ENCODE measurements at regions not wholly inside any gene's neighbourhood (a gene's known extent, or its start where the extent isn't known, plus 50 kb on each side); places are given as distances from the start of the nearest gene placed in this dataset.

DNA sequence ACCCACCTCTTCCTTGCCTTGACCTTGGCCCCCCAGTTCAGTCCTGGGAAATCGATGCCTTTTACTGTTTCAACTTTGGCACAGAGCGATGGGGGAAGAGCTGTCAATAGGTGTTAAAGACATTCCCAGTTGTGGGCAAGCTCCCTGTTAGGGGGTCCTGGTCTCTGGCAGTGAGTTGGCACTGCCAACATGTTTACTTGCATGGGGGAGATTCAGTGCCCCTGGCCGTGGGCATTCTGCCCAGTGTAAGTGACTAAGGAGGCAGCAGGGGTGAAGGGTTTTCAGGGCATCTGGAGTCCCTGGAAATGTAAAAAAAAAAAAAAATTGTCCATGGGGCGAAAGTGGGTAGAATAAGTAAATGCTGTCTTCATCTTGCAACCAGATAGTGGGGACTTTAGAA, 407.0 kb downstream of the PTPRU start:
- Histone ChIP-seq H3K27ac (no peak overlapping the region), H3K4me1 (no peaks in the 10 kb centered on the region), H3K9me3 (no peaks in the 10 kb centered on the region), H3K4me2 (no peak overlapping the region), H3K4me3 (no peak overlapping the region)
- CTCF ChIA-PET, result interaction anchor here (2.0 kb wide), 1 partner anchor 12 kb away, joined by 4 read pairs; no protein-coding TSS in a partner anchor
- no peak for TF ChIP-seq CEBPB (IDR thresholded peaks at IDR 0.05)
- no peak for TF ChIP-seq RCOR1 (IDR thresholded peaks at IDR 0.05; ENCODE audit: low read depth, low read length)
- no peak for TF ChIP-seq MAFK (IDR thresholded peaks at IDR 0.05; ENCODE audit: partially characterized antibody)
- TF ChIP-seq, protein P1, sequence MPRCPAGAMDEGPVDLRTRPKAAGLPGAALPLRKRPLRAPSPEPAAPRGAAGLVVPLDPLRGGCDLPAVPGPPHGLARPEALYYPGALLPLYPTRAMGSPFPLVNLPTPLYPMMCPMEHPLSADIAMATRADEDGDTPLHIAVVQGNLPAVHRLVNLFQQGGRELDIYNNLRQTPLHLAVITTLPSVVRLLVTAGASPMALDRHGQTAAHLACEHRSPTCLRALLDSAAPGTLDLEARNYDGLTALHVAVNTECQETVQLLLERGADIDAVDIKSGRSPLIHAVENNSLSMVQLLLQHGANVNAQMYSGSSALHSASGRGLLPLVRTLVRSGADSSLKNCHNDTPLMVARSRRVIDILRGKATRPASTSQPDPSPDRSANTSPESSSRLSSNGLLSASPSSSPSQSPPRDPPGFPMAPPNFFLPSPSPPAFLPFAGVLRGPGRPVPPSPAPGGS (IDR thresholded peaks at IDR 0.05), result no peak
- TF ChIP-seq, protein P2, sequence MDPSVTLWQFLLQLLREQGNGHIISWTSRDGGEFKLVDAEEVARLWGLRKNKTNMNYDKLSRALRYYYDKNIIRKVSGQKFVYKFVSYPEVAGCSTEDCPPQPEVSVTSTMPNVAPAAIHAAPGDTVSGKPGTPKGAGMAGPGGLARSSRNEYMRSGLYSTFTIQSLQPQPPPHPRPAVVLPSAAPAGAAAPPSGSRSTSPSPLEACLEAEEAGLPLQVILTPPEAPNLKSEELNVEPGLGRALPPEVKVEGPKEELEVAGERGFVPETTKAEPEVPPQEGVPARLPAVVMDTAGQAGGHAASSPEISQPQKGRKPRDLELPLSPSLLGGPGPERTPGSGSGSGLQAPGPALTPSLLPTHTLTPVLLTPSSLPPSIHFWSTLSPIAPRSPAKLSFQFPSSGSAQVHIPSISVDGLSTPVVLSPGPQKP (IDR thresholded peaks at IDR 0.05; ENCODE audit: low read depth, low read length), result no peak
- no peak for DNase-seq (ENCODE audit: low read depth in 1 of 2, low spot score in 1 of 2)
- ATAC-seq, result no peak
- no peak for FAIRE-seq
- WGBS (ENCODE audit: missing lambda C conversion rate), result 37% methylated on average over 4 of the region's 4 CpGs
- POLR2A ChIA-PET, result no interaction called here

DNA sequence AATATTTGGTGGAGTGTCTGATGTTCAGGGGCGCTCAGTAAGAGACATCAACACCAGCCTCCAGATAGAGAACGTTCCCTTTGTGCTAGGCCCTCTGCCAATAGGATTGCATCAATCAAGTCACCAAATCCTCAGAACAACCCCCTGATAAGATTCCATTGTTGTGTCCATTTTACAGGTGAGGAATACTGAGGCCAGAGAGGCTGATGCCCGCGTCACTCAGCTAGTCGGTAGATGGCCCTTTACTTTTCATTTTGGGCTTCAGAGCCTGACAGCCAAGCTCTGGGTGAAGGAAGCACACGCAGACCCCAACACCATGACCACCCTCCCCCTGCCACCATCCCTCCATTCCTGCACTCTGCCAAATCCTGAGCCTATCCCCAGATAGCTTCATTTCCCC, 406.2 kb downstream of the PTPRU start:
- Histone ChIP-seq H3K4me2 (no peak overlapping the region), H3K4me3 (no peak overlapping the region), H3K4me1 (no peaks in the 10 kb centered on the region), H3K27ac (no peak overlapping the region), H3K9me3 (no peaks in the 10 kb centered on the region)
- TF ChIP-seq RARB (CRISPR knock-in tag; IDR thresholded peaks at IDR 0.05) (no peak), CEBPB (IDR thresholded peaks at IDR 0.05) (no peak), HOXB13 (CRISPR knock-in tag; IDR thresholded peaks at IDR 0.05; ENCODE audit: low read depth) (no peak), MAZ (IDR thresholded peaks at IDR 0.05; ENCODE audit: borderline replicate concordance, low read depth, low read length) (no peak), SREBF2 (IDR thresholded peaks at IDR 0.05) (no peak), RNF2 (IDR thresholded peaks at IDR 0.05; ENCODE audit: borderline replicate concordance, low read depth) (no peak), PHF8 (IDR thresholded peaks at IDR 0.05; ENCODE audit: borderline replicate concordance, low read depth) (no peak), GATA3 (IDR thresholded peaks at IDR 0.05; ENCODE audit: borderline replicate concordance) (no peak)
- DNase-seq (ENCODE audit: low read depth in 1 of 2, low spot score in 1 of 2) (no peak), FAIRE-seq (no peak), ATAC-seq (no peak)
- WGBS (ENCODE audit: missing lambda C conversion rate), result 63% methylated on average over 5 of the region's 6 CpGs
- POLR2A ChIA-PET, result no interaction called here
- CTCF ChIA-PET, result interaction anchor here (0.9 to 2.0 kb wide), 2 partner anchors 9 to 13 kb away, joined by 4 read pairs; no protein-coding TSS in a partner anchor

DNA sequence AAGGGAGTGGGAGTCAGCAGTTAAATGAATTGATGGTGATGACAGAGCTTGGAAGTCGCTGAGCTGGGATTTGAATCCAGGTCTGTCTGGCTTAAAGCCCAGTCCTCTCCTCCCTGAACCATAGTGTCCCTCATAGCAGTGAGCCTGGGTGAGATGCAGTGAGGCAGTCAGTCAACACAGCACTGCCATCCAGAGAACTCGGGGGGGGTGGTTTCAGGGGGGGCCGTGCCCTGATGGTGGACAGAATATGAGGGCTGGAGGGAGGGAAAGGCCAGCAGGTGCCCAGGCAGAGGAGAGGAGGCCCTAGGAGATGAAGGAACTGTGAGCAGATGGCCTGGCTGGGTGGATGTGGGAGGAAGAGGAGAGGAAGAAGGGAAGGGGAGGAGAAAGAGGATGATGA, 405.6 kb downstream of the PTPRU start:
- Histone ChIP-seq H3K4me3 (no peak overlapping the region), H3K4me2 (no peak overlapping the region), H3K4me1 (no peaks in the 10 kb centered on the region), H3K27ac (no peak overlapping the region), H3K9me3 (no peaks in the 10 kb centered on the region)
- FAIRE-seq (no peak), ATAC-seq (no peak), DNase-seq (ENCODE audit: low read depth in 1 of 2, low spot score in 1 of 2) (no peak)
- TF ChIP-seq POLR2A (IDR thresholded peaks at IDR 0.05; ENCODE audit: low read length) (no peak), KDM1A (IDR thresholded peaks at IDR 0.05; ENCODE audit: low read depth) (no peak), EP300 (IDR thresholded peaks at IDR 0.05) (no peak), MAFK (IDR thresholded peaks at IDR 0.05; ENCODE audit: partially characterized antibody) (no peak), RARB (CRISPR knock-in tag; IDR thresholded peaks at IDR 0.05) (no peak), FOSL2 (IDR thresholded peaks at IDR 0.05) (no peak), FOSL2 (CRISPR knock-in tag; IDR thresholded peaks at IDR 0.05) (no peak), CBX8 (IDR thresholded peaks at IDR 0.05) (no peak), HOXB13 (CRISPR knock-in tag; IDR thresholded peaks at IDR 0.05; ENCODE audit: low read depth) (no peak)
- TF ChIP-seq, protein P1 (IDR thresholded peaks at IDR 0.05), result no peak
- TF ChIP-seq, protein P3, sequence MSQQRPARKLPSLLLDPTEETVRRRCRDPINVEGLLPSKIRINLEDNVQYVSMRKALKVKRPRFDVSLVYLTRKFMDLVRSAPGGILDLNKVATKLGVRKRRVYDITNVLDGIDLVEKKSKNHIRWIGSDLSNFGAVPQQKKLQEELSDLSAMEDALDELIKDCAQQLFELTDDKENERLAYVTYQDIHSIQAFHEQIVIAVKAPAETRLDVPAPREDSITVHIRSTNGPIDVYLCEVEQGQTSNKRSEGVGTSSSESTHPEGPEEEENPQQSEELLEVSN (IDR thresholded peaks at IDR 0.05; ENCODE audit: borderline replicate concordance, low read depth), result no peak
- TF ChIP-seq, protein P4, sequence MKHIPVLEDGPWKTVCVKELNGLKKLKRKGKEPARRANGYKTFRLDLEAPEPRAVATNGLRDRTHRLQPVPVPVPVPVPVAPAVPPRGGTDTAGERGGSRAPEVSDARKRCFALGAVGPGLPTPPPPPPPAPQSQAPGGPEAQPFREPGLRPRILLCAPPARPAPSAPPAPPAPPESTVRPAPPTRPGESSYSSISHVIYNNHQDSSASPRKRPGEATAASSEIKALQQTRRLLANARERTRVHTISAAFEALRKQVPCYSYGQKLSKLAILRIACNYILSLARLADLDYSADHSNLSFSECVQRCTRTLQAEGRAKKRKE (CRISPR knock-in tag; IDR thresholded peaks at IDR 0.05; ENCODE audit: low read depth), result no peak
- ChIA-PET POLR2A (no interaction called here), CTCF (interaction anchor here (0.9 to 2.0 kb wide), 2 partner anchors 9 to 14 kb away, joined by 4 read pairs; no protein-coding TSS in a partner anchor)
- no CpG with 5 or more reads among the region's 3 CpGs for WGBS (ENCODE audit: missing lambda C conversion rate)
